ENCODE measurements at regions not wholly inside any gene's neighbourhood (a gene's known extent, or its start where the extent isn't known, plus 50 kb on each side); places are given as distances from the start of the nearest gene placed in this dataset.

DNA sequence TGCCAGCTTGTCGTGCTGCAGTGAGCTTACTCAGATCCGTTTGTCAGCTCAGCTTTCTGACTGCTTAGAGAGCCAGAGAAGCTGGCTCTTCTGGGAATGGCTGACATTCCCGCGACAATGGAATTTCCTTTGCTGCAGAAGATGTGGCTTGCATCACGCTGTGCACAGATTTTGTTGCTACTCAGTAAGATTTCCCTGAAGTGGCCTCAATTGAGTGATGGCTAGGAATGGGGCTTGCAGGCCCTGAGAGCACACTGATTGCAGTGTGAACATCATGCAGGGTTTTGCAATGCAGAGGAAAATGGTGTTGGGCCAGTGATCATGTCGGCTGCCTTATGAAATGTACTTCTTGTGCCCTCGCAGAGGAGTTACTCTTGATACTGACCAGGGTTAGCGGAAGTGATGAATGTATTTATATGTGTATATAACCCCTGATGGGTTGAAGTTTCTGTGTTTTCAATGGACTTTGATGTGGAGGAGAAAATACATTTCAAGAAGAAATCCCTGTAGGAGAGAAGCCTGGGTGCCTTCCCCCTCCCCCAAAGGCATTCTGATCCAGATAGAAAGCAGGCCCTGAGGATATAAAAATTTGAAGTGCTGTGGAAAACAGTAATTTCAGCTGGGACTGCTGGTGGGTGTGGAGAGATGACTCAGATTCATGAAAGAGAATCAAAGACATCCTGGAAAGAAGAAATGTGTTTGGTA lies 102.5 kb upstream of the PDZRN3 start:
- H3K4me1 ChIP-seq (ENCODE audit: control insufficient read depth, insufficient read depth, low read length), result no peaks in the 10 kb centered on the region
- RAD21 ChIA-PET (ENCODE audit: unreplicated experiment), result no interaction called here
- no peak for DNase-seq (ENCODE audit: low read depth, low spot score)
- H3K9ac ChIP-seq (ENCODE audit: control insufficient read depth, insufficient read depth, low read length), result no peak overlapping the region
- H3K4me2 ChIP-seq (ENCODE audit: control insufficient read depth, insufficient read depth), result no peak overlapping the region
- TF ChIP-seq MEF2A (IDR thresholded peaks at IDR 0.05; ENCODE audit: insufficient read depth, low read depth, low read length) (no peak), TCF3 (IDR thresholded peaks at IDR 0.05; ENCODE audit: borderline replicate concordance, insufficient read depth, low read depth, low read length) (no peak), ZNF622 (IDR thresholded peaks at IDR 0.05) (no peak)
- no peak overlapping the region for H3K27ac ChIP-seq (ENCODE audit: control insufficient read depth, insufficient read depth)
- CTCF ChIA-PET, result interaction anchor here (0.6 kb wide), 1 partner anchor 31 kb away, joined by 3 read pairs; no protein-coding TSS in a partner anchor
- no peaks in the 10 kb centered on the region for H3K36me3 ChIP-seq (ENCODE audit: control insufficient read depth in 2 of 2, insufficient read depth in 2 of 2, low read length in 1 of 2)
- FAIRE-seq, result no peak
- in situ Hi-C loops (cut with MboI) (no loop called here), intact Hi-C loops (cut with micrococcal nuclease; ENCODE audit: unreplicated experiment) (no loop called here)
- H2AFZ ChIP-seq (ENCODE audit: control insufficient read depth, low read depth, low read length), result no peak overlapping the region
- no TSS peak for BruUV-seq (replicated peaks)
- H3K9me3 ChIP-seq (replicated peaks; ENCODE audit: control insufficient read depth, insufficient read depth, low read length), result no peaks in the 10 kb centered on the region
- POLR2A ChIA-PET, result no interaction called here
- H3K79me2 ChIP-seq (ENCODE audit: control insufficient read depth, insufficient read depth, low read length), result no peaks in the 10 kb centered on the region
- no peak overlapping the region for H3K4me3 ChIP-seq
- SMC1A ChIA-PET (ENCODE audit: uncharacterized antibody, unreplicated experiment), result no interaction called here
- no peak for ATAC-seq
- 22% methylated on average over 8 of the region's 8 CpGs for WGBS (ENCODE audit: insufficient coverage, insufficient replicate concordance, low lambda C conversion rate, missing lambda C conversion rate)
- H3K27me3 ChIP-seq (replicated peaks in 1 of 2; ENCODE audit: control insufficient read depth in 2 of 2, insufficient read depth in 2 of 2, low read length in 1 of 2), result no peaks in the 10 kb centered on the region
- no peaks in the 10 kb centered on the region for H4K20me1 ChIP-seq (ENCODE audit: control insufficient read depth, insufficient read depth)

DNA sequence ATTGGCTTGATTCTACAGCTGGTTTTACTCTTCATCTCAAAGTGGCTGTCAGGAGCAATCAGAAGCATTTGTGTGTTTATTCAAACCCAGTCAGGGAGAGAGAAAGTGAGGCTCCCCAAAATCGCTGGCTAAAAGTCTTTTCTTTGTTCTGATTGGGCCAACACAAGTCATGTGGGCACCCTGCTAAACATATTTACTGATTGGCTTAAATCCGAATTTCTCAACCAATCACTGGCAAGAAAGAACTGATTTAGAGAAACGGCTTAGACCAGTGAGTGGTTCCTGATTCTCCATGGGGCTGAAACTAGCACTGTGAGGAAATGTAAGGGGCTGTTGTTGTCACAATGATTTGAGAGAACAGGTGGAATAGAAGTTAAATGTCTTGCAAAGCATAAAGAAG lies 98.9 kb upstream of the PDZRN3 start:
- no peak for ATAC-seq
- ChIA-PET RAD21 (ENCODE audit: unreplicated experiment) (no interaction called here), POLR2A (no interaction called here), SMC1A (ENCODE audit: uncharacterized antibody, unreplicated experiment) (no interaction called here), CTCF (interaction anchor here (0.6 kb wide), 1 partner anchor 87 kb away, joined by 3 read pairs; no protein-coding TSS in a partner anchor)
- no peak overlapping the region for H3K4me2 ChIP-seq (ENCODE audit: control insufficient read depth, insufficient read depth)
- H4K20me1 ChIP-seq (ENCODE audit: control insufficient read depth, insufficient read depth), result no peaks in the 10 kb centered on the region
- H3K9ac ChIP-seq (ENCODE audit: control insufficient read depth, insufficient read depth, low read length), result no peak overlapping the region
- in situ Hi-C loops (cut with MboI) (no loop called here), intact Hi-C loops (cut with micrococcal nuclease; ENCODE audit: unreplicated experiment) (no loop called here)
- H3K4me3 ChIP-seq, result no peak overlapping the region
- H3K27ac ChIP-seq (ENCODE audit: control insufficient read depth, insufficient read depth), result no peak overlapping the region
- WGBS (ENCODE audit: insufficient coverage, insufficient replicate concordance, low lambda C conversion rate, missing lambda C conversion rate), result 11% methylated on average over 3 of the region's 3 CpGs
- H2AFZ ChIP-seq (ENCODE audit: control insufficient read depth, low read depth, low read length), result no peak overlapping the region
- DNase-seq (ENCODE audit: low read depth, low spot score), result no peak
- H3K9me3 ChIP-seq (replicated peaks; ENCODE audit: control insufficient read depth, insufficient read depth, low read length), result no peaks in the 10 kb centered on the region
- BruUV-seq (replicated peaks), result no TSS peak
- no peaks in the 10 kb centered on the region for H3K4me1 ChIP-seq (ENCODE audit: control insufficient read depth, insufficient read depth, low read length)
- no peak for FAIRE-seq
- H3K27me3 ChIP-seq (replicated peaks in 1 of 2; ENCODE audit: control insufficient read depth in 2 of 2, insufficient read depth in 2 of 2, low read length in 1 of 2), result no peaks in the 10 kb centered on the region
- no peaks in the 10 kb centered on the region for H3K79me2 ChIP-seq (ENCODE audit: control insufficient read depth, insufficient read depth, low read length)
- no peaks in the 10 kb centered on the region for H3K36me3 ChIP-seq (ENCODE audit: control insufficient read depth in 2 of 2, insufficient read depth in 2 of 2, low read length in 1 of 2)
- no peak for TF ChIP-seq ATF7 (IDR thresholded peaks at IDR 0.05; ENCODE audit: low read depth)
- TF ChIP-seq, protein P1, sequence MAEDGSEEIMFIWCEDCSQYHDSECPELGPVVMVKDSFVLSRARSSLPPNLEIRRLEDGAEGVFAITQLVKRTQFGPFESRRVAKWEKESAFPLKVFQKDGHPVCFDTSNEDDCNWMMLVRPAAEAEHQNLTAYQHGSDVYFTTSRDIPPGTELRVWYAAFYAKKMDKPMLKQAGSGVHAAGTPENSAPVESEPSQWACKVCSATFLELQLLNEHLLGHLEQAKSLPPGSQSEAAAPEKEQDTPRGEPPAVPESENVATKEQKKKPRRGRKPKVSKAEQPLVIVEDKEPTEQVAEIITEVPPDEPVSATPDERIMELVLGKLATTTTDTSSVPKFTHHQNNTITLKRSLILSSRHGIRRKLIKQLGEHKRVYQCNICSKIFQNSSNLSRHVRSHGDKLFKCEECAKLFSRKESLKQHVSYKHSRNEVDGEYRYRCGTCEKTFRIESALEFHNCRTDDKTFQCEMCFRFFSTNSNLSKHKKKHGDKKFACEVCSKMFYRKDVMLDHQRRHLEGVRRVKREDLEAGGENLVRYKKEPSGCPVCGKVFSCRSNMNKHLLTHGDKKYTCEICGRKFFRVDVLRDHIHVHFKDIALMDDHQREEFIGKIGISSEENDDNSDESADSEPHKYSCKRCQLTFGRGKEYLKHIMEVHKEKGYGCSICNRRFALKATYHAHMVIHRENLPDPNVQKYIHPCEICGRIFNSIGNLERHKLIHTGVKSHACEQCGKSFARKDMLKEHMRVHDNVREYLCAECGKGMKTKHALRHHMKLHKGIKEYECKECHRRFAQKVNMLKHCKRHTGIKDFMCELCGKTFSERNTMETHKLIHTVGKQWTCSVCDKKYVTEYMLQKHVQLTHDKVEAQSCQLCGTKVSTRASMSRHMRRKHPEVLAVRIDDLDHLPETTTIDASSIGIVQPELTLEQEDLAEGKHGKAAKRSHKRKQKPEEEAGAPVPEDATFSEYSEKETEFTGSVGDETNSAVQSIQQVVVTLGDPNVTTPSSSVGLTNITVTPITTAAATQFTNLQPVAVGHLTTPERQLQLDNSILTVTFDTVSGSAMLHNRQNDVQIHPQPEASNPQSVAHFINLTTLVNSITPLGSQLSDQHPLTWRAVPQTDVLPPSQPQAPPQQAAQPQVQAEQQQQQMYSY (CRISPR knock-in tag; IDR thresholded peaks at IDR 0.05), result no peak
- no peak for TF ChIP-seq ZNF622 (IDR thresholded peaks at IDR 0.05)
- no peak for TF ChIP-seq TCF12 (IDR thresholded peaks at IDR 0.05; ENCODE audit: low read depth, low read length)
- TF ChIP-seq TAF1 (IDR thresholded peaks at IDR 0.05; ENCODE audit: borderline replicate concordance, low read depth, low read length), result no peak
- TF ChIP-seq SIX5 (IDR thresholded peaks at IDR 0.05; ENCODE audit: low read depth, low read length, severe bottlenecking), result no peak
- TF ChIP-seq, protein P2, sequence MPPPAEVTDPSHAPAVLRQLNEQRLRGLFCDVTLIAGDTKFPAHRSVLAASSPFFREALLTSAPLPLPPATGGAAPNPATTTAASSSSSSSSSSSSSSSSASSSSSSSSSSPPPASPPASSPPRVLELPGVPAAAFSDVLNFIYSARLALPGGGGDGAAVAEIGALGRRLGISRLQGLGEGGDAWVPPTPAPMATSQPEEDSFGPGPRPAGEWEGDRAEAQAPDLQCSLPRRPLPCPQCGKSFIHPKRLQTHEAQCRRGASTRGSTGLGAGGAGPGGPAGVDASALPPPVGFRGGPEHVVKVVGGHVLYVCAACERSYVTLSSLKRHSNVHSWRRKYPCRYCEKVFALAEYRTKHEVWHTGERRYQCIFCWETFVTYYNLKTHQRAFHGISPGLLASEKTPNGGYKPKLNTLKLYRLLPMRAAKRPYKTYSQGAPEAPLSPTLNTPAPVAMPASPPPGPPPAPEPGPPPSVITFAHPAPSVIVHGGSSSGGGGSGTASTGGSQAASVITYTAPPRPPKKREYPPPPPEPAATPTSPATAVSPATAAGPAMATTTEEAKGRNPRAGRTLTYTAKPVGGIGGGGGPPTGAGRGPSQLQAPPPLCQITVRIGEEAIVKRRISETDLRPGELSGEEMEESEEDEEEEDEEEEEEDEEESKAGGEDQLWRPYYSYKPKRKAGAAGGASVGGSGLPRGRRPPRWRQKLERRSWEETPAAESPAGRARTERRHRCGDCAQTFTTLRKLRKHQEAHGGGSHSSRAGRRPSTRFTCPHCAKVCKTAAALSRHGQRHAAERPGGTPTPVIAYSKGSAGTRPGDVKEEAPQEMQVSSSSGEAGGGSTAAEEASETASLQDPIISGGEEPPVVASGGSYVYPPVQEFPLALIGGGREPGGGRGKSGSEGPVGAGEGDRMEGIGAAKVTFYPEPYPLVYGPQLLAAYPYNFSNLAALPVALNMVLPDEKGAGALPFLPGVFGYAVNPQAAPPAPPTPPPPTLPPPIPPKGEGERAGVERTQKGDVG (CRISPR knock-in tag; IDR thresholded peaks at IDR 0.05), result no peak
- no peak for TF ChIP-seq POLR2AphosphoS2 (IDR thresholded peaks at IDR 0.05; ENCODE audit: low read depth, low read length)
- no peak for TF ChIP-seq POU2F2 (IDR thresholded peaks at IDR 0.05; ENCODE audit: borderline replicate concordance, low read depth, low read length)

Data from GM12878 (cell line).